GM08714 (cell line): ENCODE measurements at regions not wholly inside any gene's neighbourhood (a gene's known extent, or its start where the extent isn't known, plus 50 kb on each side); places are given as distances from the start of the nearest gene placed in this dataset.

Source experiments
- H3K4me3 ChIP-seq: fragments of 200-500 bp; sonication (Bioruptor generic); 2 replicates; pipeline ENCODE4 v1.5.1; 2014; ENCODE audit warnings: mild to moderate bottlenecking, low read length, inconsistent platforms
- ZNF274 ChIP-seq: IDR thresholded peaks from 2 replicates; pipeline ENCODE4 v1.6.1; 2012; ENCODE audit warnings: mild to moderate bottlenecking, low read depth, low read length

DNA sequence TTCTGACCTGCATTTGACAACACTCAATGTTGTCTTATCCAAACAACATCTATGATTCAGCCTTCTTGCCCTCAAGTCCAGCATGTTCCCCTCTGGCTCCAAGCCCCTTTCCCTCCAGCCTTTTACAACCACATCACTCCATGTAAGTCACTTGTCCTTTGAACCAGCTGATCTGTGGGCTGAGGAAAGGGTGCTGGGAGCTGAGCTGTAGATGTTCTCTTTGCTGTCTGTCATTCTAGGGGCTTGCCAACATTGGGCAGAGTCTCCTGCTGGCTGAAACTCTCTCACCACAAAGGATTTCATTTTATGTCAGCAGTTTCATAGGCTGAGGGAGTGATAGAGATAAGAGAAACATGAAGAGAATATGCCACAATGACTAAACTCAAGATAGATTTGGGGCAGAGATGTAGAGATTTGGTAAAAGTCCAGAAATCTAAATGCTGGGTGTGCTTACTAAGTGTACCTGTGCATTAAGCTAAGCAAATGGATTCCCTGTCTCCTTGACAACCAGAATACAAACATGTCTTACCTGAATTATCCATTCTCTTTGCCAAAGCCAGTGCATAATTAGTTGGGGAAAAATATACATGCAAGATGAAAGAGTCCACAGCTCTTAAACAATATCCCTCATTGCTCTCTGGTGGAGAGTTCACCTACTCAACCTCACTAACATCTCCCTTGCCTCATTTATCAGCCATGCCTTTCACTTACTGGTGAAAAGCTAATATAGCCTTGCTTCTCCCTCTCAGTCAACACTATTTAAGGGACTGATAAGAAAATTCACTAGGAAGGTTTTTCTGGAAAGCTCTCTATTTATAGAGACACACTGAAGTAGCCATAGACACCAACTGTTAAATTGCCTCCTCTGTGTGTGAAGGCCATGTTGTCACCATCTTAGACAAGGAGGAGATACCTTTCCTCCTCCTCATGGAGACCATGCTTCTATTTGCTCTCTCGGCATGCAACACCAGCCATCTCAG is 175.5 kb upstream of the SERP2 start:
- no peak overlapping the region for H3K4me3 ChIP-seq
- TF ChIP-seq ZNF274, result no peak

- no peak for TF ChIP-seq ZNF274
- H3K4me3 ChIP-seq, result no peak overlapping the region
These were observed 174.8 kb upstream of the SERP2 start for GRCh38 chr13:44198826-44199225.

DNA sequence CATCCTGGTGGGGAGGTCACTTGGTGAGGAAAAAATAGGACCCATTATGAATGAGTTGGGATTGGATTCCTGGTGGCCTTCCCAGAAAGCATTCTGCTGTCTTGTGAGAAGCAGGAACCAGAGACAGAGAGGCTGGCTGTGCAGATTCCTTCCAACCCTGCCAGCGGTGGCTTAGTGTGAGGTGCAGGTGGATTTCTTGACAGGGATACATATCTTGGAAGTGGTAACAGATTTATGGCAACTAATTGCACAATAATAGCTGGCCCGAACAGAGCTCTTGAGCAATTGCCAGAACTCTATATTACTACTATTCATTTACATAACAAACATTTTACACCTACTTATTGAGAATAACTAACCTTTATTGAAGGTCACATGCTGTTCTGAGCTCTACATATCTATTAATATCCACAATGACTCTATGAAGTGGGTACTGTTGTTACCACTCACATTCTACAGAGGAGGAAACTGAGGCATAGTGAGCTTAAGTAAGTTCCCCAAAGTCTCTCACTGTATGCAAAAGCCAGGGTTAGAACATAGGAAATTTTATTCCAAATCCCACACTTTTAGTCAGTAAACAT is 173.9 kb upstream of the SERP2 start:
- TF ChIP-seq ZNF274, result no peak
- no peak overlapping the region for H3K4me3 ChIP-seq

- TF ChIP-seq ZNF274, result no peak
- no peak overlapping the region for H3K4me3 ChIP-seq
These were observed 167.2 kb upstream of the SERP2 start for GRCh38 chr13:44206434-44206833.

DNA sequence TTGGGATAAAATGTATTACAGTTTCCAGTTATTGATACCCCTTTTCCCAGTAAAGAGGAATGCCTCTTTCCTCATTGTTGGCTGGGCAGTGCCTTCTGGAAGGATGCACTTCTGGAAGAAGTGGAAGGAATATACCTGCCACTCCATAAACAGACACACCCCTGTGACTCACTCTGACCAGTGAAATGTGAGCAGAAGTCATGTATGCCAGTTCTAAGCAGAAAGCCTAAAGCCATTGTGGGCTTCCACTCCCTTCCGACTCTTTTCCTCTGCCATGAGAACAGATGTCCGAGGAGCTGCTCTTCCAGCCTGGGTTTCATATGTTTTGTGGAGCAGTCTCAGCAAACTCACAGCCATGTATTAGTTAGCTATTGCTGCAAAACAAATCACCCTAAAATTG is 166.1 kb upstream of the SERP2 start:
- H3K4me3 ChIP-seq, result no peak overlapping the region
- TF ChIP-seq ZNF274, result no peak

GRCh38 chr13:44210525-44210924 is 163.1 kb upstream of the SERP2 start:
- TF ChIP-seq ZNF274, result no peak
- H3K4me3 ChIP-seq, result no peak overlapping the region

DNA sequence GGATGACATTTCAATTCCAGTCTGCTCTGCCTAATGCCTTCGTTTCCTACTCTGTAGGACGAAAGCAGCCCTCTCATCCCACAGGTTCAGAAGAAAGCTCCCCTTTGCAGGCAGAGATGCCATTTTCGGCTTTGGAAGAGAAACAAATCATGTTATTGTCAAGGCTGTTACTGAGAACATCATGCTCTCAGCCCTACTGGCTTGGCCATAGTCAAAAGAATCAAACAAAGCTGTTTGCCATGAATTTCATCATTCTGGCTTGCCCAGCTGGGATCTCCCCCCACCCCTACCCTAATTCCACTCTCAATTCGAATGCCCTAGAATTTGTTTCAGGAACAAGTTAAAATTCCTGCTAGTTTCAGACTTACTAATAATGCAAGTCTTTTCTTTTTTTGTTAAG is 162.3 kb upstream of the SERP2 start:
- no peak for TF ChIP-seq ZNF274

DNA sequence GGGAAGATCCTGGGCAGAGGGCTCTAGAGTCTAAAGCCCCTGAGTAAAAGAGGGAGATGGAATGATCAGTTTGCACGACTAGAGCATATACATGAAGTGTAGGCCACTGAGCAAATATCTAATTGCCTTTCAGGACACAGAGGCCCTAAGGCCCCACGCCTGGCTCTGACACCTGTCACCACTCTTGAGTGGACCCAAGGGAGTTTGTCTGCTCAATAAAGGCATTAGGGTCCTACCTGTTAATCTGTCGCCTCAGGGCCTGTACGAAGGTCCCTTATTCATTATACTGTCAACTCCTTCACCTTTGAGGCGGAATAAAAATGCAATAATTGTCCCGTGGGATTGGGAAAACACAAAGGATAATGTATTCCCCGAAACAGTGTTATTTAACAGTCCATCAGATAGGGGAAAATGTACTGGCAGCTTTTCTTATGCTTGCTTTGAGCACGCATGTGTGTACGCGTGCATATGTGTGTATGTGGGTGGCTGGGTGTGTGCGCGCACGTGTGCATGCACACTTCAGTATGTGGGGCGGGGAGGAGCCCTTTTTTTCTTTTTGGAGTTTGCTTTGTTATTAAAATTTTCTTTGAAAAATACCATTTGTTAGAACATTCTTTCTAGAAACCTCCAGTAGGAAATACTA is 161.8 kb upstream of the SERP2 start:
- TF ChIP-seq ZNF274, result no peak
- no peak overlapping the region for H3K4me3 ChIP-seq

More for the DNA sequence above, 162.3 kb upstream of the SERP2 start:
- no peak overlapping the region for H3K4me3 ChIP-seq

DNA sequence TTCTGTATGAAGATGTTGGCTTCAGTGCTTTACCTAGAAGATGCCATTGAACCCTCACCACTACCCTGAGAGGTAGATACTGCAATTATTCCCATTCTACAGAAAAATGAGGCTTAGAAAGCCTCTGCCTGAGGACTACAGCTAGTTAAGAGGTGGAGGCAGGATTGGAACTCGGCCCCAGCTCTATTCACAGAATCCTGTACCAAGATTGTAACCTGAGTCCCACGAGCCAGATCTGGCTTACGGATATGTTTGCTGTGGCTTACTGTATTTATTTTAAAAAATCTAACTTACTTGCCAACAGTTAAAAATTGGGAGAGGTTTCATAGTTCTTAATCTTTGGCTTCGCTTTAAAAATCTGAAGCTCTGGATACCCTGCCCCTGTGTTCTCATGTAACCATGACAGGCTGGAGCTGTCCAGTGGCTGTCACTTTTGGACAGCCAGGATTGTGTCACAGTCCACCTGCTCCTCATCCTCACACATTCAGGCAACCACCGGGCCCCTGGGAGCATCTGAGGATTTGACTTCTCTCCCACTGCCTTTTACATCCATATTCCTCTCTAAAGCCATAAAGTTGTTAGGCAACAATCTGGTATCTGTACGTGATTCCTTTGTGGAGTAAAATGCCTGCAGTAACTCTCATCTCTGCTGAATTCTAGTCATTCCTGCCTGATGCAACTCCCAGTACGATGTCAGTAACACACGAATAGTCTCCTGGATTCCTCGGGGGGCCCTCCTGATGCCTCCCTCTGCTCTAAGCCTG is 160.8 kb upstream of the SERP2 start:
- no peak overlapping the region for H3K4me3 ChIP-seq
- TF ChIP-seq ZNF274, result no peak

- no peak overlapping the region for H3K4me3 ChIP-seq
- no peak for TF ChIP-seq ZNF274
These were observed 155.0 kb upstream of the SERP2 start for GRCh38 chr13:44218501-44219240.

DNA sequence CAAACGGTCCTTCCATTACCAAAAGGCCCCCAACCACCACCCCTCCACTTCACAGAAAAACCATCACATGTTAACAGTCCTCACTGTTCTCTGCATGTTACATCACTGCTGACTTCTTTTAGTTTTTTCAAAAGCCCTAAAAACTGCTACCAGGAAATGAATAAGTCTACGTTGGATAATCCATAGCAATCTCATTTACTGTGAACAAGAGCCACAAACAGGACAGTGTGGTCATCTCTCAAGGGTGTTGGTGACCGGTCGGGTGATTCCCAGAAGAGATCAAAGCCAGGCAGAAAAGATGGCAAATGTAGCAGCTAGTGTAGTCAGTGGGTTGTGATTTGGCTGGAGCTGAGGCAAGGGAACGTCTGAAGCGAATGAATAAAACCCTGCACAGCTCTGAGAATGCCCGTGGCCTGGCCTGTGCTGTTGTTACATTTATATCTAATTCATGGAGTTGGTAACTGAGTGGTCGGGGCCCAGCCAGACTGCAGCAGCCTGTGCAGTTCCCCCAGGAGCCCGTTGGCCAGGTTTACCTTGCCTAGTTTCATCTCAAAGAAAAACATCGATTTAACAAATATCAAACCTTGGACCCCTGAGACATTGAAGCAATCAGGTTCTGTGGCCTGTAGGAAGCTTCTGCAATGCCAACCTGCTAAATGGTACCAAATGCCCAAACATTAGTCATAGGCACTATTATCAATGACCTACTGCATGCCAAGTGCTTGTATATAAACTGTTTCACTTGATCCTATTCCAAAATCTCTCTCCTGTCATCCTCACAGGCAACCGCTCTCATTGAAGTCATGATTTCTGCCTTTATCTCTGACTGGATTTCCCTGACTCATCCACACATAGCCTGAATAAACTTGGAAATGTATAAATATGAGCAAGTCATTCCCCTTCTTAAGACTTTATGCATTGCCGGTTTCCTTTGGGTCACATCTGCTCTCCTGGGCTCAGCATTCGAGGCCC is 153.8 kb upstream of the SERP2 start:
- no peak for TF ChIP-seq ZNF274
- H3K4me3 ChIP-seq, result no peak overlapping the region

- no peak overlapping the region for H3K4me3 ChIP-seq
- TF ChIP-seq ZNF274, result no peak
These were observed 152.7 kb upstream of the SERP2 start for GRCh38 chr13:44220948-44221347.
